D721Med (cell line): ENCODE measurements at regions not wholly inside any gene's neighbourhood (a gene's known extent, or its start where the extent isn't known, plus 50 kb on each side); places are given as distances from the start of the nearest gene placed in this dataset.

ENCODE experiments used
- DNase-seq: peaks from one replicate; pipeline ENCODE4 v3.0.0; 2011; ENCODE audit warnings: low spot score; ENCODE audit not compliant: insufficient read length
- FAIRE-seq: peaks from 2 replicates; lab custom pipeline; 2011; peaks lifted over from hg19 to GRCh38; lab: Jason Lieb, UNC
- TF ChIP-seq, protein P1 (sequence below): IDR thresholded peaks from 2 replicates; pipeline ENCODE4 v1.5.1; 2012; ENCODE audit warnings: mild to moderate bottlenecking, control low read depth; ENCODE audit not compliant: insufficient read depth; ENCODE audit errors: missing control alignments

DNA sequence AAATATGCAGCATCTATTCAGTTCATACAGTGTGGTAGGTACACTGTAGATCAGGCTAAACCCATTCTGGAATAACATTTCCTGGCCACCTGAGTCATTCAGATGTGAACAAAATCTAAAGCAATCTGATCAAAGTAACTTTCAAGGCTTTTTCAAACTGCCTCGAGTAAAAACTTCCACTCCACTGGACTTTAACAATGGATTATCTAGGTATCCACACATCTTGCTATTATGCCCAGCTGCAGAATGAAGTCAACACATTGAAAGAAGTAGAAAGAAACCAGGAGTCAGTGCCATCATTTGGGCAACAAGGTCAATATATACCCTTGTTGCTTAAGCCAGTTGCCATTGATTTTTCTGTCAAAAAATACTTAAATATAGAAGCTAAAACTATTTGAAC lies 1352.6 kb upstream of the NUDT12 start:
- FAIRE-seq = no peak
- DNase-seq = no peak
- TF ChIP-seq, protein P1, sequence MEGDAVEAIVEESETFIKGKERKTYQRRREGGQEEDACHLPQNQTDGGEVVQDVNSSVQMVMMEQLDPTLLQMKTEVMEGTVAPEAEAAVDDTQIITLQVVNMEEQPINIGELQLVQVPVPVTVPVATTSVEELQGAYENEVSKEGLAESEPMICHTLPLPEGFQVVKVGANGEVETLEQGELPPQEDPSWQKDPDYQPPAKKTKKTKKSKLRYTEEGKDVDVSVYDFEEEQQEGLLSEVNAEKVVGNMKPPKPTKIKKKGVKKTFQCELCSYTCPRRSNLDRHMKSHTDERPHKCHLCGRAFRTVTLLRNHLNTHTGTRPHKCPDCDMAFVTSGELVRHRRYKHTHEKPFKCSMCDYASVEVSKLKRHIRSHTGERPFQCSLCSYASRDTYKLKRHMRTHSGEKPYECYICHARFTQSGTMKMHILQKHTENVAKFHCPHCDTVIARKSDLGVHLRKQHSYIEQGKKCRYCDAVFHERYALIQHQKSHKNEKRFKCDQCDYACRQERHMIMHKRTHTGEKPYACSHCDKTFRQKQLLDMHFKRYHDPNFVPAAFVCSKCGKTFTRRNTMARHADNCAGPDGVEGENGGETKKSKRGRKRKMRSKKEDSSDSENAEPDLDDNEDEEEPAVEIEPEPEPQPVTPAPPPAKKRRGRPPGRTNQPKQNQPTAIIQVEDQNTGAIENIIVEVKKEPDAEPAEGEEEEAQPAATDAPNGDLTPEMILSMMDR = no peak

DNA sequence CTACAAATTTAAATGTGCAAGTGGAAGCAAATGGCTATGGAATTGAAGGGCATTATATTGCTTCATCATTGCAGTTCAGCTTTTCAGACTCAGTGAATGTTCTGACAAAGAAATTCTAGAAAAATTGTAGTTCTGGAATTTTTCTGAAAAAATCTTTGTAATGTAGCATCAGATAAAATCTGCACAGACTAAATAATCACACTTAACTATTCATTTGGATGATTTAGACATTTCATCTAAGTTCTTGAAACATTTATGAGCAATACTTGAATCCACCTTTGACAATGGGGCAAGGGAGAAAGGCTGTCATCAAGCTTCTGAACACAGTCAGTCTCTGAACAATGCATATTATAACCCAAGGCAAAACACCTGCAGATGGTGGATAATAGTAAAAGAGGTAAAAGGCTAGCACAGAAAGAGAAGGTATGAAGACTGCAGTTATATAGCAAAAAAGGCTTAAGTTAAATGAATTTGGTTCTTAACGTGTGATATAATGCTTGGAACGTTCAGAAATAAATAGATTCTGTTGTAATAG lies 1352.0 kb upstream of the NUDT12 start:
- TF ChIP-seq, protein P1 = no peak
- DNase-seq (no peak), FAIRE-seq (no peak)

GRCh38 chr5:104913841-104914281 lies 1351.3 kb upstream of the NUDT12 start:
- DNase-seq = no peak

GRCh38 chr5:104909803-104910202 lies 1347.2 kb upstream of the NUDT12 start:
- DNase-seq (no peak), FAIRE-seq (no peak)

More at GRCh38 chr5:104913841-104914281, 1351.3 kb upstream of the NUDT12 start:
- TF ChIP-seq, protein P1 = no peak
- no peak for FAIRE-seq

DNA sequence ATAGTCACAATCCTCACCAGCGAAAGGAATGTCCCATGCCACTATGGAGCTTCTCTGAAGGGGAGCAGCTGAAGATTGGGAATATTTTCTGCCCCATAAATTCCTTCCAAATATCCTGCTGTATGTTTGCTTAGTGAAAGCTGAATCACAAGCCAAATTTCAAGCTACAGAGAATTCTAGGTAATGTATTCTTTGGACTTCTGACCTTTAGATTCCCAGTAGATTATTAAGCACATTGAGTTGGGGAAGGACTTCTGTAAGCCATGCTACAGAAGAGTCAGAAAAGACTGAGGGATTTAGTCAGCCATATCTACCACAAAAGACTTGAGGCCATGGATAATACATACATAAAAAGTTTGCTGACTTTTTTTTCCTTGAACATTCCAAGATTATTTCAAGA lies 1342.0 kb upstream of the NUDT12 start:
- FAIRE-seq (no peak), DNase-seq (no peak)
- TF ChIP-seq, protein P1 = no peak

More at GRCh38 chr5:104909803-104910202, 1347.2 kb upstream of the NUDT12 start:
- TF ChIP-seq, protein P1 = no peak

DNA sequence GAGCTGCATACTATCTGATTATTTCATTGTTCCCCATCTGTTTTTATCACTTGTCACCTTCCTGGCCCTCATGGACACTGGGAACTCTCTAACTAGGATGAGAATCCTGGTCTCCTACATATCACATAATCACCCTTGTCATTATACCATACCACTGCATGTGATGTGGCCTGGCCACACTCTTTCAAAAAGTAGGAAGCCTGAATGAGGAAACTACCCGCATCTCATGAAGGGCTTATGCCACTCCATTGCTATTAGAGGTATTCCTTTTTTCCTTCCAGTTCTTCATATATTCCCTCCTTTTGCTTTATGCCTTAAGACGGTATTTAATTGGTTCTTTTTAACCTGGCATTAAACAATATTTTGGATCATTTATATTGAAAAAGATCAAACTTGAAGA lies 1341.4 kb upstream of the NUDT12 start:
- DNase-seq (no peak), FAIRE-seq (no peak)
- TF ChIP-seq, protein P1 = no peak

GRCh38 chr5:104891596-104891995 lies 1329.0 kb upstream of the NUDT12 start:
- no peak for FAIRE-seq

More at GRCh38 chr5:104891596-104891995, 1329.0 kb upstream of the NUDT12 start:
- TF ChIP-seq, protein P1 = no peak
- DNase-seq = no peak
